ENCODE measurements at regions not wholly inside any gene's neighbourhood (a gene's known extent, or its start where the extent isn't known, plus 50 kb on each side); places are given as distances from the start of the nearest gene placed in this dataset.

- TF ChIP-seq CTCF (conservative IDR thresholded peaks at IDR 0.05 in 1 of 2, IDR thresholded peaks at IDR 0.05 in 1 of 2; ENCODE audit: extremely low read depth in 1 of 2, insufficient read depth in 1 of 2, low read depth in 1 of 2, low read length in 2 of 2) (no peak), EZH2 (IDR thresholded peaks at IDR 0.05; ENCODE audit: borderline replicate concordance, low read length) (no peak)
These were observed 329.7 kb upstream of the KCNMB2 start for GRCh38 chr3:178206521-178206920.

All from mammary epithelial cell (primary cell).